Heart left ventricle (tissue), 16 donors: ENCODE measurements at regions not wholly inside any gene's neighbourhood (a gene's known extent, or its start where the extent isn't known, plus 50 kb on each side); places are given as distances from the start of the nearest gene placed in this dataset.

ENCODE experiments used
- ATAC-seq, 4 donors: fragments of 200-7000 bp; cut with Tn5 transposase; one replicate each; pipeline ENCODE4 v1.9.1; 2020 to 2022; ENCODE audit warnings: moderate library complexity in 4 of 4, mild to moderate bottlenecking in 3 of 4, moderate number of reproducible peaks in 1 of 4
- DNase-seq, 5 donors: peaks; one replicate each; pipeline ENCODE4 v3.0.0-alpha.2; 2020
- H3K27ac ChIP-seq, 12 donors: fragments of 200-600 bp; sonication (generic) in 4 of 12; one replicate each; pipeline versions ENCODE4 v1.5.0 to v1.8.0; 2016 to 2022; ENCODE audit warnings: mild to moderate bottlenecking in 2 of 12
- H3K27me3 ChIP-seq, 9 donors: fragments of 200-600 bp; sonication (generic) in 2 of 9; one replicate each; pipeline versions ENCODE4 v1.5.1 to v1.8.0; 2016 to 2022; ENCODE audit warnings: mild to moderate bottlenecking in 3 of 9
- H3K36me3 ChIP-seq, 9 donors: fragments of 200-600 bp; sonication (generic) in 2 of 9; one replicate each; pipeline versions ENCODE4 v1.5.0 to v1.8.0; 2018 to 2022; ENCODE audit warnings: mild to moderate bottlenecking in 2 of 9
- H3K4me1 ChIP-seq, 12 donors: fragments of 200-600 bp; sonication (generic) in 4 of 12; one replicate each; pipeline versions ENCODE4 v1.5.0 to v1.8.0; 2016 to 2022; ENCODE audit warnings: mild to moderate bottlenecking in 3 of 12
- H3K4me3 ChIP-seq, 12 donors: fragments of 200-600 bp; sonication (generic) in 4 of 12; one replicate each; pipeline versions ENCODE4 v1.5.0 to v1.8.0; 2017 to 2022; ENCODE audit warnings: mild to moderate bottlenecking in 9 of 12, moderate library complexity in 4 of 12
- H3K9me3 ChIP-seq, 12 donors: fragments of 200-600 bp; sonication (generic) in 4 of 12; one replicate each; pipeline versions ENCODE4 v1.5.0 to v1.8.0; 2016 to 2022; ENCODE audit warnings: mild to moderate bottlenecking in 1 of 12
- CTCF ChIP-seq, 12 donors: fragments of 200-600 bp; sonication (generic) in 4 of 12; IDR thresholded peaks; one replicate each; pipeline versions ENCODE4 v1.5.0 to v1.8.0; 2018 to 2022; ENCODE audit warnings: antibody characterized with exemption in 12 of 12, mild to moderate bottlenecking in 5 of 12
- POLR2A ChIP-seq, 2 donors: fragments of 450-650 bp; IDR thresholded peaks; one replicate each; pipeline ENCODE4 v1.6.1; 2017; ENCODE audit warnings: antibody characterized with exemption in 2 of 2, mild to moderate bottlenecking in 2 of 2, moderate library complexity in 2 of 2
- WGBS, 4 donors: extraction: QIAGEN DNeasy Blood & Tissue Kit in 2 of 4; methylation state at CpG; one replicate each; pipeline versions ENCODE4 v1.1.5 to v1.1.7; 2013 to 2018; 5-methylcytosine and 5-hydroxymethylcytosine counted together
- intact Hi-C, 10 donors: fragments of 100-400 bp; cut with DNase I; formaldehyde crosslinking; loops; one replicate each; pipeline versions ENCODE4 v1.11.1 to v1.14.2; 2022
- donor health status: ischemic (EF 13 %, LVEDD 7.1; RV severe dilation, severe dysfunction).
- donor health status: healthy with polysubstance abuse.
- donor health status: DM: no; HTN: yes; CAD: no.
- donor health status: DM: no; HTN: no; CAD: no.
- donor health status: ischemic (EF 25% LVEDD 6.9; RV normal size, moderate dysfunction).
- donor health status: ischemic (EF 25% LVEDD 5.7; RV mildly dilated, moderate dysfunction).
- donor health status: healthy.
- donor health status: DM: yes; HTN: yes; CAD: no.
- donor health status: ischemic (EF 35%, LVEDD 5.7; RV mildly dilated, moderate dysfunction).
- donor health status: nonischemic (EF 11% LVEDD 7.7; RV severe dilation, severe dysfunction).
- donor health status: DM: yes; HTN: yes; CAD: no.
- donor health status: PGD.
- donor health status: ischemic (EF 29% LVEDD 5.4; RV normal size, mild dysfunction).
- donor health status: nonischemic (EF 23%, LVEDD 6.1; RV moderate dilation, normal function).

DNA sequence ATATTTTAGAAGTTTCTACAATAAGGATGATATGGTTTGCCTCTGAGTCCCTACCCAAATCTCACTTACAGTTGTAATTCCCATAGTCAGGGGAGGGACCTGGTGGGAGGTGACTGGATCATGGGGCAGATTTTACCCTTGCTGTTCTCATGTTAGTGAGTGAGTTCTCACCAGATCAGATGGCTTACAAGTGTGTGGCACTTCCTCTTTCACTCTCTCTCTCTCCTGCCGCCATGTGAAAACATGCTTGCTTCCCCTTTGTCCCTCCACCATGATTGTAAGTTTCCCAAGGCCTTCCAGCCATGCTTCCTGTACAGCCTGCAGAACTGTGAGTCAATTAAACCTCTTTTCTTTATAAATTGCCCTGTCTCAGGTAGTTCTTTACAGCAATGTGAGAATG lies 527.5 kb upstream of the ID4 start:
- intact Hi-C loops, result no loop called here

DNA sequence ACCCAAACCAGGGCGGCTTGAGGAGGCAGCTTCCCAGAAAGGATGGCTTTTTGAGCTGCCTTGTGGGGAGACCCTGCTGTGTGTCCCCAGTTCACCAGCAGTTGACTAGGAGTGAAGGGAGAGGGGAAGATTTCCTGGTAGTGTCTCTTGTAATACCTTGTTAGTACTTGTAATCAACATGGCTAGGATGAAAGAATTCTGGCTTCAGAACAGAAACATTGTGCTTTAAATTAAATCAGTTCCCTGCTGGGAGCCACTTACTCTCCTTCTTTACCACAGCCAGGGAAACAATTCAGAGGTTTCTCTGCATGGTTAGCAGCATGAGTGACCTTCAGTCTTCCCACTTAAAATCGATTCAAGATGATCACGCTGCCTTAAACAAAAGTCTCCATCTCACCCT lies 525.4 kb upstream of the ID4 start:
- Histone ChIP-seq H3K9me3 (no peaks in the 10 kb centered on the region), H3K4me1 (no peaks in the 10 kb centered on the region), H3K4me3 (no peak overlapping the region), H3K27ac (no peak overlapping the region), H3K27me3 (no peaks in the 10 kb centered on the region), H3K36me3 (no peaks in the 10 kb centered on the region)
- intact Hi-C loops, result no loop called here
- DNase-seq, result no peak
- ATAC-seq, result no peak
- WGBS, 4 donors, result 42 to 55% (median 46%) methylated on average over 3 of the region's 3 CpGs
- TF ChIP-seq POLR2A (IDR thresholded peaks at IDR 0.05), result no peak
- TF ChIP-seq CTCF (IDR thresholded peaks at IDR 0.05), result no peak

More for the DNA sequence above, 527.5 kb upstream of the ID4 start:
- ATAC-seq, result no peak
- Histone ChIP-seq H3K27ac (no peak overlapping the region), H3K4me3 (no peak overlapping the region), H3K4me1 (no peaks in the 10 kb centered on the region), H3K36me3 (no peaks in the 10 kb centered on the region), H3K9me3 (no peaks in the 10 kb centered on the region), H3K27me3 (no peaks in the 10 kb centered on the region)
- no peak for TF ChIP-seq CTCF (IDR thresholded peaks at IDR 0.05)
- WGBS, 4 donors, result 81 to 98% (median 95%) methylated on average over 1 of the region's 1 CpG
- DNase-seq, result no peak

GRCh38 chr6:19312241-19312978 lies 524.8 kb upstream of the ID4 start:
- intact Hi-C loops, result no loop called here
- H3K27me3 ChIP-seq, result no peaks in the 10 kb centered on the region
- TF ChIP-seq CTCF (IDR thresholded peaks at IDR 0.05), result no peak
- no peak for TF ChIP-seq POLR2A (IDR thresholded peaks at IDR 0.05)
- WGBS, 4 donors, result 8 to 13% (median 11%) methylated on average over 5 of the region's 5 CpGs
- ATAC-seq (no peak), DNase-seq (no peak)
- H3K9me3 ChIP-seq, result no peaks in the 10 kb centered on the region
- no peaks in the 10 kb centered on the region for H3K36me3 ChIP-seq
- H3K4me1 ChIP-seq, result no peaks in the 10 kb centered on the region
- no peak overlapping the region for H3K4me3 ChIP-seq
- H3K27ac ChIP-seq, result no peak overlapping the region

- no peaks in the 10 kb centered on the region for H3K9me3 ChIP-seq
- no peak for TF ChIP-seq CTCF (IDR thresholded peaks at IDR 0.05)
- TF ChIP-seq POLR2A (IDR thresholded peaks at IDR 0.05), result no peak
- H3K27ac ChIP-seq, result no peak overlapping the region
- no peaks in the 10 kb centered on the region for H3K36me3 ChIP-seq
- DNase-seq (no peak), ATAC-seq (no peak)
- no peaks in the 10 kb centered on the region for H3K4me1 ChIP-seq
- H3K27me3 ChIP-seq, result no peaks in the 10 kb centered on the region
- no peak overlapping the region for H3K4me3 ChIP-seq
- intact Hi-C loops, result no loop called here
- 35 to 43% (median 37%) methylated on average over 3 of the region's 3 CpGs for WGBS, 4 donors
Observed at GRCh38 chr6:19317431-19317986, 519.7 kb upstream of the ID4 start.
